Vagina (tissue), 2 donors: ENCODE measurements at regions not wholly inside any gene's neighbourhood (a gene's known extent, or its start where the extent isn't known, plus 50 kb on each side); places are given as distances from the start of the nearest gene placed in this dataset.

Experiments
- CTCF ChIP-seq, 3 experiments: fragments of 450-650 bp in 2 of 3; fragments of 200-600 bp in 1 of 3; sonication (generic) in 1 of 3; IDR thresholded peaks; one replicate each; pipeline ENCODE4 v1.5.1; 2017 to 2019; ENCODE audit warnings: antibody characterized with exemption in 3 of 3, mild to moderate bottlenecking in 2 of 3, moderate library complexity in 2 of 3
- POLR2A ChIP-seq, 2 donors: fragments of 450-650 bp; IDR thresholded peaks; one replicate each; pipeline ENCODE4 v1.6.1; 2017; ENCODE audit warnings: antibody characterized with exemption in 2 of 2, mild to moderate bottlenecking in 2 of 2, moderate library complexity in 2 of 2
- POLR2AphosphoS5 ChIP-seq, 2 donors: sonication (generic); formaldehyde crosslinking; IDR thresholded peaks; one replicate each; pipeline ENCODE4 v1.9.0; 2017; ENCODE audit warnings: antibody characterized with exemption in 2 of 2, mild to moderate bottlenecking in 2 of 2, low read depth in 1 of 2; ENCODE audit not compliant: insufficient read depth in 1 of 2

- no peak for TF ChIP-seq CTCF (IDR thresholded peaks at IDR 0.05)
- TF ChIP-seq POLR2A (IDR thresholded peaks at IDR 0.05) = no peak
- no peak for TF ChIP-seq POLR2AphosphoS5 (IDR thresholded peaks at IDR 0.05; ENCODE audit: insufficient read depth in 1 of 2, low read depth in 1 of 2)
Observed at GRCh38 chr7:66419210-66419609, 209.5 kb upstream of the KCTD7 start.
